ENCODE measurements at regions not wholly inside any gene's neighbourhood (a gene's known extent, or its start where the extent isn't known, plus 50 kb on each side); places are given as distances from the start of the nearest gene placed in this dataset.
A peak's percentile ranks its signal among the peaks of the same experiment; 100 is the strongest.

DNA sequence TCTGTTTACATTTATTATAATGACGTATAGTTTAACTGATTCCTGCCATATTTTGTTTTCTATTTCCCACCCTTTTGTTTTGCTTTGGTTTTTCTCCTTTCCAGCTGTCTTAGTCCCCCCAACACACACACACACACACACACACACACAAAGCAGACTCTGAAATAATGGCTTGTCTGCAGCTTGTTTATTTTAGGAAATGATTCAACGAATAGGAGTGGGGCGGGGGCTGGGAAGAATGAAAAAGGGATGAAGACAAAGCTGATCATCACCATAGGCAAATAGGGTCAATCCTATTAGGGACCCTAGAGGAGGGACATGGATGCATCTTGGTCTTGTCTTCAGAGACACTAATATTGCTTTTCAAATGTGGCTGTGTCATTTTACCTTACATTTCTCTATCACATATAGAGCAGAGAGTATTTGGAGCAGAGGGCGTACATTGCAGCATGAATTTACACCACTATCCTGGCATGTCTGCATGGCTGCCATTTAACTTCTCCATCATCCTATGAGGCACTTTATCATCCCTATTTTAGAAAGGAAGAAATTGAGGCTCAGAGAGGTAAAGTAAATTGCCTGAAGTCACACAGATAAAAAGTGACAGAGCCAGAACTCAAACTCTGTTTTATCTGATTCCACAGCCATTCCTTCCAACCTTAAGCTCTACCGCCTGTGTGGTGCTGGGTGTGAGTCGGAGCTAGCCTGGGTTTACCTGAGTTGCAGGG lies 147.2 kb upstream of the TPM1 start:
- Histone ChIP-seq H3K9me3 (ENCODE audit: low read depth) (no peaks in the 10 kb centered on the region), H3K36me3 (replicated peaks; ENCODE audit: insufficient read depth, low read depth) (no peaks in the 10 kb centered on the region), H3K9me2 (replicated peaks; ENCODE audit: insufficient read depth) (no peaks in the 10 kb centered on the region), H2AFZ (no peak overlapping the region), H3K4me3 (no peak overlapping the region), H4K20me1 (ENCODE audit: insufficient read depth, poor library complexity, severe bottlenecking) (no peaks in the 10 kb centered on the region), H3K27me3 (no peaks in the 10 kb centered on the region), H3K4me2 (no peak overlapping the region), H3K4me1 (ENCODE audit: insufficient read depth) (peaks cover 25% of the 10 kb centered on the region), H3K79me2 (no peaks in the 10 kb centered on the region), H3K27ac (peak overlapping the region; percentile 91)
- 66% methylated on average over 6 of the region's 6 CpGs for WGBS (ENCODE audit: low lambda C conversion rate, missing lambda C conversion rate)
- TF ChIP-seq EZH2 (IDR thresholded peaks at IDR 0.05; ENCODE audit: borderline replicate concordance) (no peak), EZH2phosphoT487 (IDR thresholded peaks at IDR 0.05; ENCODE audit: low read depth, severe bottlenecking, unreplicated experiment) (no peak)
- TF ChIP-seq, protein P1, sequence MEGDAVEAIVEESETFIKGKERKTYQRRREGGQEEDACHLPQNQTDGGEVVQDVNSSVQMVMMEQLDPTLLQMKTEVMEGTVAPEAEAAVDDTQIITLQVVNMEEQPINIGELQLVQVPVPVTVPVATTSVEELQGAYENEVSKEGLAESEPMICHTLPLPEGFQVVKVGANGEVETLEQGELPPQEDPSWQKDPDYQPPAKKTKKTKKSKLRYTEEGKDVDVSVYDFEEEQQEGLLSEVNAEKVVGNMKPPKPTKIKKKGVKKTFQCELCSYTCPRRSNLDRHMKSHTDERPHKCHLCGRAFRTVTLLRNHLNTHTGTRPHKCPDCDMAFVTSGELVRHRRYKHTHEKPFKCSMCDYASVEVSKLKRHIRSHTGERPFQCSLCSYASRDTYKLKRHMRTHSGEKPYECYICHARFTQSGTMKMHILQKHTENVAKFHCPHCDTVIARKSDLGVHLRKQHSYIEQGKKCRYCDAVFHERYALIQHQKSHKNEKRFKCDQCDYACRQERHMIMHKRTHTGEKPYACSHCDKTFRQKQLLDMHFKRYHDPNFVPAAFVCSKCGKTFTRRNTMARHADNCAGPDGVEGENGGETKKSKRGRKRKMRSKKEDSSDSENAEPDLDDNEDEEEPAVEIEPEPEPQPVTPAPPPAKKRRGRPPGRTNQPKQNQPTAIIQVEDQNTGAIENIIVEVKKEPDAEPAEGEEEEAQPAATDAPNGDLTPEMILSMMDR (IDR thresholded peaks at IDR 0.05; ENCODE audit: poor library complexity), result no peak
- no peak for DNase-seq (ENCODE audit: low spot score)

DNA sequence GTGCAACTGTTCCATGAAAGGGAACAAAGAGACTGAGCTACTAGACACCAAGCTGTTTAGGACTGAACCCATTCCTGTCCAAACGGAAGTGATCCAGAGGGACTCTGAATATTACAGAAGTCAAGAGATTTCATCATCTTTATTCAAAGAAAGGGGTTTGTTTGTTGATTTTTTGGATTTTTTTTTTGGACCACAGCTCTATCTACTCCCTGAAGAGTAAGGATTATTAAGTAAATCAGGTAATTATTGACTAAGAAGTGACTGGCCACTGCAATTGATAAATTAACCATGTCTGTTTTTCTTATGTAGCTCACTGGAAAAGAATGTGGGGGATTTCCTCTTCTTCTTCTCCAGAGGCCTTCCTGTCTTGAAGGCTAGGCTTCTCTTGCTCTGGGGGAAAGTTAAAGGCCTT lies 146.6 kb upstream of the TPM1 start:
- Histone ChIP-seq H4K20me1 (ENCODE audit: insufficient read depth, poor library complexity, severe bottlenecking) (no peaks in the 10 kb centered on the region), H3K27ac (peak overlapping the region; percentile 91), H3K4me2 (peak overlapping the region; percentile 26), H3K4me3 (no peak overlapping the region), H3K9me3 (ENCODE audit: low read depth) (no peaks in the 10 kb centered on the region), H2AFZ (peak overlapping the region; percentile 1), H3K27me3 (no peaks in the 10 kb centered on the region), H3K4me1 (ENCODE audit: insufficient read depth) (peaks cover 25% of the 10 kb centered on the region), H3K9me2 (replicated peaks; ENCODE audit: insufficient read depth) (no peaks in the 10 kb centered on the region), H3K36me3 (replicated peaks; ENCODE audit: insufficient read depth, low read depth) (no peaks in the 10 kb centered on the region), H3K79me2 (no peaks in the 10 kb centered on the region)
- DNase-seq (ENCODE audit: low spot score), result no peak
- TF ChIP-seq EZH2phosphoT487 (IDR thresholded peaks at IDR 0.05; ENCODE audit: low read depth, severe bottlenecking, unreplicated experiment), result no peak
- TF ChIP-seq EZH2 (IDR thresholded peaks at IDR 0.05; ENCODE audit: borderline replicate concordance), result no peak
- TF ChIP-seq, protein P1 (IDR thresholded peaks at IDR 0.05; ENCODE audit: poor library complexity), result no peak
- WGBS (ENCODE audit: low lambda C conversion rate, missing lambda C conversion rate), result 72% methylated on average over 1 of the region's 1 CpG

DNA sequence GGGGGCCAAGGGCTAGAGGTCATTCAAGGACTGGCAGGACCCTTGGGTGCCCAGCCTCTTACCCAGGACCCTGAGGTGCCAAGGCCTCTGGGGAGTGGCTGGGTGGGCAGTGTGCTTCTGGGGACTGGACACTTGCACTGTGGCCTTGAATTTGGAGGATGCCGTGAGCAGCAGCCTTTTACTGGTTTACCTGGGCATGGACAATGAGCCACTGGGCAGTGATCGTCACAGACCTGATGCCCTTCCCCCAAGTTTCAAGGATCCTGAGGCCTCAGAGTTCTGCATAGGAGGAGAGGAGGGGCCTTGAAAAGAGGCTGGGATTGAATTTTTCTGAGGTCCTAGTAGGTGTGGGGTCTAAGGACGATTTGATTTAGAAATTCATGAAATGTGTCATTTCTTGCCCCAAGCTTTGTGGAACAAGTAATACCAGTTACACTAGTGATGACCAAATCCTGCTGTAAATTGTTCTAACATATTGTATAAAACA lies 146.1 kb upstream of the TPM1 start:
- TF ChIP-seq EZH2phosphoT487 (IDR thresholded peaks at IDR 0.05; ENCODE audit: low read depth, severe bottlenecking, unreplicated experiment) (no peak), EZH2 (IDR thresholded peaks at IDR 0.05; ENCODE audit: borderline replicate concordance) (no peak)
- TF ChIP-seq, protein P1 (IDR thresholded peaks at IDR 0.05; ENCODE audit: poor library complexity), result no peak
- Histone ChIP-seq H3K27me3 (no peaks in the 10 kb centered on the region), H3K9me3 (ENCODE audit: low read depth) (no peaks in the 10 kb centered on the region), H3K4me1 (ENCODE audit: insufficient read depth) (peaks cover 25% of the 10 kb centered on the region), H3K4me2 (peak overlapping the region; percentile 26), H4K20me1 (ENCODE audit: insufficient read depth, poor library complexity, severe bottlenecking) (no peaks in the 10 kb centered on the region), H3K36me3 (replicated peaks; ENCODE audit: insufficient read depth, low read depth) (no peaks in the 10 kb centered on the region), H2AFZ (peak overlapping the region; percentile 1), H3K9me2 (replicated peaks; ENCODE audit: insufficient read depth) (no peaks in the 10 kb centered on the region), H3K27ac (peak overlapping the region; percentile 91), H3K4me3 (no peak overlapping the region), H3K79me2 (no peaks in the 10 kb centered on the region)
- no peak for DNase-seq (ENCODE audit: low spot score)
- WGBS (ENCODE audit: low lambda C conversion rate, missing lambda C conversion rate), result 71% methylated on average over 3 of the region's 3 CpGs
